Neural cell (in vitro differentiated cells): ENCODE measurements at regions not wholly inside any gene's neighbourhood (a gene's known extent, or its start where the extent isn't known, plus 50 kb on each side); places are given as distances from the start of the nearest gene placed in this dataset.

ENCODE experiments used
- H2AFZ ChIP-seq: fragments of 200-600, 300-800 bp; sonication (generic), shearing (Covaris generic); 2 replicates; pipeline ENCODE4 v1.6.0; 2014; ENCODE audit warnings: low read depth, mild to moderate bottlenecking, antibody characterized with exemption, low read length, moderate library complexity
- H3F3A ChIP-seq: fragments of 200-600 bp; shearing (Covaris generic); 2 replicates; pipeline ENCODE4 v1.6.1; 2016; ENCODE audit warnings: mild to moderate bottlenecking, moderate library complexity, mixed read lengths, antibody characterized with exemption, low read length; ENCODE audit not compliant: insufficient read depth, poor library complexity, severe bottlenecking
- H3K27ac ChIP-seq: fragments of 200-600, 300-800 bp; sonication (generic), shearing (Covaris generic); 2 replicates; pipeline ENCODE4 v1.5.1; 2014; ENCODE audit warnings: mild to moderate bottlenecking, low read length, moderate library complexity
- H3K27me3 ChIP-seq: fragments of 300-800, 200-600 bp; sonication (generic), shearing (Covaris generic); 2 replicates; pipeline ENCODE4 v1.6.0; 2014; ENCODE audit warnings: mild to moderate bottlenecking, low read depth, low read length, moderate library complexity; ENCODE audit not compliant: insufficient read depth
- H3K36me3 ChIP-seq: fragments of 300-800, 200-600 bp; sonication (generic), shearing (Covaris generic); 2 replicates; pipeline ENCODE4 v1.5.1; 2014; ENCODE audit warnings: mild to moderate bottlenecking, antibody characterized with exemption, low read length, moderate library complexity; ENCODE audit not compliant: insufficient read depth
- H3K4me2 ChIP-seq: fragments of 300-800, 200-600 bp; sonication (generic), shearing (Covaris generic); 2 replicates; pipeline ENCODE4 v1.6.0; 2014; ENCODE audit warnings: mild to moderate bottlenecking, low read length
- H3K4me3 ChIP-seq: fragments of 300-800, 200-600 bp; sonication (generic), shearing (Covaris generic); 2 replicates; pipeline ENCODE4 v1.5.1; 2014; ENCODE audit warnings: mild to moderate bottlenecking, low read length, moderate library complexity
- H3K79me2 ChIP-seq: fragments of 200-600 bp; shearing (Covaris generic); replicated peaks from 2 replicates; pipeline ENCODE4 v1.6.0; 2014; ENCODE audit warnings: mild to moderate bottlenecking, low read length, moderate library complexity; ENCODE audit not compliant: insufficient read depth
- H3K9ac ChIP-seq: fragments of 300-800, 200-600 bp; sonication (generic), shearing (Covaris generic); 2 replicates; pipeline ENCODE4 v1.6.1; 2016; ENCODE audit warnings: mild to moderate bottlenecking, low read length, mixed read lengths
- H3K9me2 ChIP-seq: fragments of 200-600 bp; shearing (Covaris generic); 2 replicates; pipeline ENCODE4 v1.6.1; 2016; ENCODE audit warnings: mild to moderate bottlenecking, low read length, mixed read lengths; ENCODE audit not compliant: insufficient read depth
- H3K9me3 ChIP-seq: fragments of 200-600, 300-800 bp; sonication (generic), shearing (Covaris generic); 2 replicates; pipeline ENCODE4 v1.6.1; 2016; ENCODE audit warnings: mild to moderate bottlenecking, mixed run types, low read length, moderate library complexity, mixed read lengths
- H4K20me1 ChIP-seq: fragments of 200-600 bp; shearing (Covaris generic); 2 replicates; pipeline ENCODE4 v1.6.1; 2016; ENCODE audit warnings: mild to moderate bottlenecking, mixed run types; ENCODE audit not compliant: insufficient read depth
- EP300 ChIP-seq: fragments of 450-650 bp; conservative IDR thresholded peaks from 2 replicates; pipeline ENCODE4 v1.6.1; 2014; ENCODE audit warnings: antibody characterized with exemption, mild to moderate bottlenecking, moderate library complexity; ENCODE audit not compliant: poor library complexity, severe bottlenecking
- EZH2 ChIP-seq: fragments of 200-600, 300-800 bp; shearing (Covaris generic), sonication (generic); IDR thresholded peaks from 2 replicates; pipeline ENCODE4 v1.6.1; 2014; ENCODE audit warnings: antibody characterized with exemption, low read length, borderline replicate concordance, mild to moderate bottlenecking; ENCODE audit not compliant: insufficient read depth, poor library complexity, severe bottlenecking
- MXI1 ChIP-seq: fragments of 450-650 bp; conservative IDR thresholded peaks from 2 replicates; pipeline ENCODE4 v1.6.1; 2014; ENCODE audit warnings: antibody characterized with exemption, mild to moderate bottlenecking; ENCODE audit not compliant: poor library complexity, severe bottlenecking
- POLR2AphosphoS5 ChIP-seq: IDR thresholded peaks from 2 replicates; pipeline ENCODE4 v1.6.1; 2012
- RAD21 ChIP-seq: fragments of 450-650 bp; conservative IDR thresholded peaks from 2 replicates; pipeline ENCODE4 v1.6.1; 2014; ENCODE audit warnings: antibody characterized with exemption, mild to moderate bottlenecking, moderate library complexity
- SMC3 ChIP-seq: fragments of 450-650 bp; conservative IDR thresholded peaks from 2 replicates; pipeline ENCODE4 v1.6.1; 2014; ENCODE audit warnings: antibody characterized with exemption, mild to moderate bottlenecking, moderate library complexity; ENCODE audit not compliant: poor library complexity
- TAF1 ChIP-seq: IDR thresholded peaks from 2 replicates; pipeline ENCODE4 v1.6.1; 2012; ENCODE audit warnings: low read depth
- TF ChIP-seq, protein P1 (sequence below): fragments of 450-650 bp; IDR thresholded peaks from 2 replicates; pipeline ENCODE4 v1.5.1; 2014; ENCODE audit warnings: antibody characterized with exemption, mild to moderate bottlenecking, moderate library complexity; ENCODE audit not compliant: poor library complexity, severe bottlenecking
- TF ChIP-seq, protein P2 (sequence below): IDR thresholded peaks from 2 replicates; pipeline ENCODE4 v1.6.1; 2012; ENCODE audit warnings: borderline replicate concordance

DNA sequence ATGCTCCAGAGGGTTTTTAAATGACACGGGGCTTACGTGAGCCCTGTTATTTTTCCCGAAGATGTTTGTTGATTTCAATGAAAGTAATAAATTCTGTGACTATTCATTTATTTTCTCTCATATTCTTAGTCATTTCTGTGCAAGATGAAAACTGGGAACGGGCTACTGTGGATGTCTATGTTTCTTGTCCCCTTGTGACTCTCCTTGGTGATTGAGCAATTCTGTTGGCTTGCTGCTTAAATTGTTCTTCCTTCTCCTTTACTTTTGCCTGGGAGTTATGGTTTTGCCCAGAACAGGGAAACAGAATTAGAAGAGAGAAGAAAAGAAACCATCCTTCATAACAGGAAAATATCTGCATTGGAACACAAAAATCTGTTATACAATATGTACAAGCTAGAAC is 508.2 kb upstream of the DSEL start:
- no peaks in the 10 kb centered on the region for H4K20me1 ChIP-seq
- H3F3A ChIP-seq = no peaks in the 10 kb centered on the region
- H3K9me3 ChIP-seq = no peaks in the 10 kb centered on the region
- TF ChIP-seq EP300 (no peak), SMC3 (no peak), RAD21 (no peak), POLR2AphosphoS5 (no peak), EZH2 (no peak), TAF1 (no peak)
- TF ChIP-seq, protein P1, sequence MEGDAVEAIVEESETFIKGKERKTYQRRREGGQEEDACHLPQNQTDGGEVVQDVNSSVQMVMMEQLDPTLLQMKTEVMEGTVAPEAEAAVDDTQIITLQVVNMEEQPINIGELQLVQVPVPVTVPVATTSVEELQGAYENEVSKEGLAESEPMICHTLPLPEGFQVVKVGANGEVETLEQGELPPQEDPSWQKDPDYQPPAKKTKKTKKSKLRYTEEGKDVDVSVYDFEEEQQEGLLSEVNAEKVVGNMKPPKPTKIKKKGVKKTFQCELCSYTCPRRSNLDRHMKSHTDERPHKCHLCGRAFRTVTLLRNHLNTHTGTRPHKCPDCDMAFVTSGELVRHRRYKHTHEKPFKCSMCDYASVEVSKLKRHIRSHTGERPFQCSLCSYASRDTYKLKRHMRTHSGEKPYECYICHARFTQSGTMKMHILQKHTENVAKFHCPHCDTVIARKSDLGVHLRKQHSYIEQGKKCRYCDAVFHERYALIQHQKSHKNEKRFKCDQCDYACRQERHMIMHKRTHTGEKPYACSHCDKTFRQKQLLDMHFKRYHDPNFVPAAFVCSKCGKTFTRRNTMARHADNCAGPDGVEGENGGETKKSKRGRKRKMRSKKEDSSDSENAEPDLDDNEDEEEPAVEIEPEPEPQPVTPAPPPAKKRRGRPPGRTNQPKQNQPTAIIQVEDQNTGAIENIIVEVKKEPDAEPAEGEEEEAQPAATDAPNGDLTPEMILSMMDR = no peak
- TF ChIP-seq, protein P2, sequence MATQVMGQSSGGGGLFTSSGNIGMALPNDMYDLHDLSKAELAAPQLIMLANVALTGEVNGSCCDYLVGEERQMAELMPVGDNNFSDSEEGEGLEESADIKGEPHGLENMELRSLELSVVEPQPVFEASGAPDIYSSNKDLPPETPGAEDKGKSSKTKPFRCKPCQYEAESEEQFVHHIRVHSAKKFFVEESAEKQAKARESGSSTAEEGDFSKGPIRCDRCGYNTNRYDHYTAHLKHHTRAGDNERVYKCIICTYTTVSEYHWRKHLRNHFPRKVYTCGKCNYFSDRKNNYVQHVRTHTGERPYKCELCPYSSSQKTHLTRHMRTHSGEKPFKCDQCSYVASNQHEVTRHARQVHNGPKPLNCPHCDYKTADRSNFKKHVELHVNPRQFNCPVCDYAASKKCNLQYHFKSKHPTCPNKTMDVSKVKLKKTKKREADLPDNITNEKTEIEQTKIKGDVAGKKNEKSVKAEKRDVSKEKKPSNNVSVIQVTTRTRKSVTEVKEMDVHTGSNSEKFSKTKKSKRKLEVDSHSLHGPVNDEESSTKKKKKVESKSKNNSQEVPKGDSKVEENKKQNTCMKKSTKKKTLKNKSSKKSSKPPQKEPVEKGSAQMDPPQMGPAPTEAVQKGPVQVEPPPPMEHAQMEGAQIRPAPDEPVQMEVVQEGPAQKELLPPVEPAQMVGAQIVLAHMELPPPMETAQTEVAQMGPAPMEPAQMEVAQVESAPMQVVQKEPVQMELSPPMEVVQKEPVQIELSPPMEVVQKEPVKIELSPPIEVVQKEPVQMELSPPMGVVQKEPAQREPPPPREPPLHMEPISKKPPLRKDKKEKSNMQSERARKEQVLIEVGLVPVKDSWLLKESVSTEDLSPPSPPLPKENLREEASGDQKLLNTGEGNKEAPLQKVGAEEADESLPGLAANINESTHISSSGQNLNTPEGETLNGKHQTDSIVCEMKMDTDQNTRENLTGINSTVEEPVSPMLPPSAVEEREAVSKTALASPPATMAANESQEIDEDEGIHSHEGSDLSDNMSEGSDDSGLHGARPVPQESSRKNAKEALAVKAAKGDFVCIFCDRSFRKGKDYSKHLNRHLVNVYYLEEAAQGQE = no peak
- H3K36me3 ChIP-seq = no peaks in the 10 kb centered on the region
- no peak overlapping the region for H3K27ac ChIP-seq
- H3K9me2 ChIP-seq = no peaks in the 10 kb centered on the region
- H2AFZ ChIP-seq = no peak overlapping the region
- no peak overlapping the region for H3K4me2 ChIP-seq
- H3K4me3 ChIP-seq = no peak overlapping the region
- H3K9ac ChIP-seq = no peak overlapping the region
- no peaks in the 10 kb centered on the region for H3K79me2 ChIP-seq
- no peaks in the 10 kb centered on the region for H3K27me3 ChIP-seq

- Histone ChIP-seq H3K9me3 (no peaks in the 10 kb centered on the region), H3K36me3 (no peaks in the 10 kb centered on the region), H3K27me3 (no peaks in the 10 kb centered on the region), H3K27ac (no peak overlapping the region), H3K9ac (no peak overlapping the region), H3K9me2 (no peaks in the 10 kb centered on the region), H2AFZ (no peak overlapping the region), H3K4me3 (no peak overlapping the region), H3K4me2 (no peak overlapping the region), H3K79me2 (no peaks in the 10 kb centered on the region), H3F3A (no peaks in the 10 kb centered on the region), H4K20me1 (no peaks in the 10 kb centered on the region)
- no peak for TF ChIP-seq POLR2AphosphoS5
- TF ChIP-seq TAF1 = no peak
- no peak for TF ChIP-seq EP300
- TF ChIP-seq, protein P2 = no peak
- TF ChIP-seq, protein P1 = no peak
- no peak for TF ChIP-seq RAD21
- TF ChIP-seq SMC3 = no peak
- no peak for TF ChIP-seq EZH2
- no peak for TF ChIP-seq MXI1
These were observed 500.9 kb upstream of the DSEL start for GRCh38 chr18:68017385-68017784.
